Renal cortical epithelial cell (primary cell): ENCODE measurements at regions not wholly inside any gene's neighbourhood (a gene's known extent, or its start where the extent isn't known, plus 50 kb on each side); places are given as distances from the start of the nearest gene placed in this dataset.

Experiments
- DNase-seq: peaks from one replicate; pipeline ENCODE4 v3.0.0-alpha.2; 2011; ENCODE audit warnings: low read depth

DNA sequence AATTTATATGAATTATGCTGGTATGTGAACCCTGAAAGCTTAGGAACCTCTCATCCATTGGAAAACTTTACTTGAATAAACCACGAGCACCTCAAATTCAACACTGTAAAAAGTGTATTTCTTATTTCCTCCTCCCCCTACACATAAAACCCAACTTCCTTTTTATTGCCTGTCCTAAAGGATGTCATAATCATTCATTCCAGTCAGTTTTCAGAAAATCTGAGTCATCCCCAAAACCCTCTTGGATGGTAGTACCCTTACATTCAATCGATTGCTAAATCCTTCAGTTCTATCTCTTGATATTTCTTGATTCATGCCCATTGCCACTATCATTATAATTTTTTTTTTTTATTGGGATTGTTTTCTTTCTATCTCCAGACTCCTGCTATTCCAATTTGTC, 91.1 kb upstream of the ATP8A1 start:
- DNase-seq = no peak

DNA sequence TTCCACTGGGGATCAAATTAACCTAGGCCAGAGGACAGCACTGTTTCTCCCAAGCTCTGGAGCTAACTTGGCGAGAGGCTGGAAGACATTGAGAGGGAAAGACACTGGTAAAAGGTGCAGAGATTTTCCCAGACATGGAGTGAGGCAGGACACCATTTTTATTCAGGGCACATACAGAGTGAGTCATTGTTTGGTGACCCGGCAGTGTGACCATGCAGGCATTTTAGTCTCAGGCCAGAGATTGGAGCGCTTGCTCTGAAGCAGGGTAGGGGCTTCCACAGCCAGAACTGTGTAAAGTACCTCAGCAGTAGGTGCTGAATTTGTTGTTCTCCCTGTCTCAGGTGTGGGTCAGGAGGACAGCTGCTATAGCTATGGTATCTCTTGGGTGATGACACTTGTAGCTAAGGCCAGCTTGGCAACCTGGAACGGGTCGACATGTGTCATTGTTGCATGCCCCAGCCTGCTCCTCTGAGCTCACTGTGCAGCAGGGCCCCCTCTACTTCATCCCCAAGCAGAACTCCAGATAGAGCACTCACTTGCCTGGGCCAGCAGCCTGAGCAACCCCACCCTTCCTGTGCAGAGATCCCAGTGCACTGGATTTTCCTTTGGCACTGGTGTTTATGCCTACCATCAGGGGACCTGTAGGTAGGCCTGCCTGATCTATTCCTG, 79.8 kb upstream of the ATP8A1 start:
- DNase-seq = no peak

DNA sequence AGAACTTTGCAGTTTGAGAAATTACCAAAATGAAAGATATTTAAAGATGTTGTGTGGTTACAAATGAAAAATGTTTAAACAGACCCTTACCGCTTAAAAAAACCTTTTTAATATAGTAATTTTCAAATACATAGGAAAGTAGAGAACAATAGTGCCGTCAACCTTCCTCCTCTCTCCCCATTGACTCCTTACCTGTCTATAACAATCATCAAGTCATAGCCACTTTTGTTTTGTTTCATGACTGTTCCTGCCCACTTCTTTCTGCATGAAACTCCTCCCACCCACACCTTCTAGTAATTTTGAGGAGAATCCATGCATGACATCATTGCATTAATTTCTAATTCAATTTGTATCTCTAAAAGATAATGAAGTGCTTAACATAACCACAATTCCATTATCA, 76.5 kb upstream of the ATP8A1 start:
- DNase-seq = no peak

DNA sequence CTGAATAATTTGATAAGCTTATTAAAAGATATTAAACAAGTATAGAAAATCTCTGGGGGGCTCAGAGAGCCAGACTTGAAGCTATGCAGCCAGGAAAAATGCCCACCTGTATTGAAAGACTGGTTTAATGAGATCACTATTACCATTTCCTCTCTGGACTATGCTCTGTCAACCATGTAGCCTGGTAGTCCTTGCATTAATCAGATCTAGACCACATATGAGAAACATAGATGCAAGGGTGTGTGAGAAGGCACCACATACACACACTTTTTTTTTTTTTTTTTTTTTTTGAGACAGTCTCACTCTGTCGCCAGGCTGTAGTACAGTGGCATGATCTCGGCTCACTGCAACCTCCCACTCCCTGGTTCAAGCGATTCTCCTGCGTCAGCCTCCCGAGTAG, 75.9 kb upstream of the ATP8A1 start:
- DNase-seq = no peak

DNA sequence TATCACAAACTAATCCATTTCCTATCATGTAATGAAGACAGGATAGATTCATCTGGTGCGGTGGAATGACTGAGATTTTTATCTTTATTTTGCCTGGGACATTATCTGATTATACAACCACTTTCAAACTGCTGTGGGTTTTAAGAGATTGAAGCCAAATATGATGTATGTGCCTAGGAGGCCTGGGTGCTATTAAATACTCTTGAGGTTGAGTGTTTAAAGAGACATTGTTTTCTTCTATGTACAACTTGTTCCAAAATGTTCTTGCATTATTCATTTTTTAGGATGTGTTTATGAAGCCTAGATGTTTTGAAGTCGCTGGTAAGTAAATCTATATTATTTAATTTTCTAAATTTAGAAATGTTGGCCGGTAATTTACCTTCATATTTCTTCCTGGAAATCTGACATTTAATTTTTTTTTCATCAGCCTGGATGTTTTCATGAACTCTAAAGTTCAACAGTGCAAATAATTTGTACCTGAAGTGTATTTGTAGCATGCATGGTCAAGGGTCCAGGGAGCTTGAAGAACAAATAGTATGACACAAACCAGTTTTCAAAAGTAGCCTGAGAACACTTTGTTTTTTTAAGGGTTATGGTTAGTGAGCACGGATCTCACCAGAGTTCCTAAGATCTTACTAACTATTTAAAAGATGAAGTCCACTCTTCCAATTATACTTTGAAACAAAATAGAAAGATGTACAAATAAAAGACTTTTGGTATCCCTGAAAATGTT, 72.8 kb upstream of the ATP8A1 start:
- DNase-seq = no peak

DNA sequence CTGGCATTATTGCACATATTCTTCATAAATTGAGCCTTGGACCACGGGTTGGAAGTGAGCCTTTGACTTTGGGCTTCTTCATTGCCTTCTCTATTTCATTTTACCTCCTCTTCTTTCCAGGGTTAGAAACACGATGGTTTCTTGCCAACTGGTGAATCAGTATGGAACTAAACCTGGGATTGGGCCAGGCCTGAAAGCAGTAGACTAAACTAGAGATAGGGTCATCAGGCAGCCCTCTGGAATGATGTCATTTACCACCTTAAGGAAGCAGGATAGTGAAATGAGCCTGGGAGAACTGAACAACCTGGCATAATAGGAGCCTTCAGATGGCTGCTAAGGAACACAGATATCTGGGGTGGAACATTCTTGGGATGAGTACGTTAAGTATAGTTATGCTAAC, 67.5 kb upstream of the ATP8A1 start:
- DNase-seq = no peak

DNA sequence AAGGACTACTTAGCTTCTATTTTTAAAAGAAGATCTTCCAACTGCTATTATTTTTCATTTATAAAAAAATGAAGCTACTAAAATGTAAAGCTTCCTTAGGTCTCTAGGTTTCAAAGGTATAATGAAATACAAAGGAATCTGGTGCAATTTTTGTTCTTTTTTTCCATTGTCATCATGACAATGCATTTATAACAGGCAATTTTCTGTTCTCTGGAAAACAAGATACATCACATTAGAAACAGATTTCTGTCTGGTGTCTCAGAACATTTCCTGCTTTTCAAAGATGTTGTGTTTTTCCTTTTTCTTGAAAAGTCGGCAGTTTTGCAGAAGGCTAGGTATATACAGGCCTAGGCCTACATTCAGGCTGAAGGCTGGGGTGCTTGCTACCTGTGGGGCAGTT, 63.6 kb upstream of the ATP8A1 start:
- DNase-seq = no peak

DNA sequence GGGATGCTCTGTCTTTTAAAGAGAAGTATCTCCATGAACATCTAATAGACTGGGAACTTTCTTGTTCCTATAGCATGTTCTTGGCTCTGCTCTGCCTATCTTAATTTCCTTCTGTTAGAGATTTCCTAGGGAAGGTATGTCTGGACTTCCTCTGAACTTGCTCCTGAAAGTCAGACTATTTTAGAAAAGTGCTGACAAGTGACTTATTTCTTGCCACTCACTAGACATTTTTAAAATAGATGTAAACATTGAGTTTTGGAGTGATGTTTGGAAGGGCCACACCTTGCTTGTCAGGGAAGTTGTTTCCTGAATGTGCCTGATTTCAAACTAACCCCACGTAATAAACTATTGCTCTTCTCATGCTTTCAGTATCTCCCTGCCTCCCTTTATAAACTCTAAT, 62.4 kb upstream of the ATP8A1 start:
- no peak for DNase-seq

DNA sequence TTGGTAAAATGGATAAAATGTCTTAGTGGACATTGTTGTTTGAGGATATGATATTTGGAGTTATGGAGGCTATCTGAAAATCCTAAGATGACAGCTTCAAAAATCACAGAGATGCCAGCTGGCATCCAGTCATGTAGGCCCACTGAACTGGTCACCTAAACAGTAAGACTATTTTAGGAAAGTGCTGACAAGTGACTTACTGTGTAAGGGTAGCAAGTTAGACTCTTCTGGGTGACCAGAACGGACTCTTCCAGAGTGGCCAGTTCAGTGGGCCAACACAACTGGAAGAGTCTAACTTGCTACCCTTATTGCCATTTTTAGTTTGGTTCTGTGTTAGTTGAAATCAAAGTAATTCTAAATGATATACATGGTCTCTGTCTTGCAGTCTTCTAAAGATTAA, 61.4 kb upstream of the ATP8A1 start:
- DNase-seq = no peak

DNA sequence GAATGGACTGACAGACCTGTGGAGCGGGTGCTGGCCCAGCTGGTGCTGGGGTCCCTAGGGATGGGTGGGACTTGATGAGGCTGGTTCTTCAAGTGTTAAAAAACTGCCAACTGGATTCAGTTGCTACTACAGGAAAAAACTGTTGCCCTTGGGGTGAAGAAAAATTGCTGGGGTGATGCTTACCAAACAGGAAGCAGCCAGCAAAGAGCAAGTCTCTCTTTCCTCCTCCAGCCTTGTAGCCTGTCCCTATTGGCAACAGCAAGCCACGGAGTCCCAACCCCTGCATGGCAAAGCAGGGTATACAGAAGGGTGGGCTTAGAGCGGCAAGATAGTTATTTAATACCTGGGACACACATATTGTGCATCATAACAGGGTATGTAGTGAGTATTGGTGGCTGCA, 60.1 kb upstream of the ATP8A1 start:
- DNase-seq = no peak

DNA sequence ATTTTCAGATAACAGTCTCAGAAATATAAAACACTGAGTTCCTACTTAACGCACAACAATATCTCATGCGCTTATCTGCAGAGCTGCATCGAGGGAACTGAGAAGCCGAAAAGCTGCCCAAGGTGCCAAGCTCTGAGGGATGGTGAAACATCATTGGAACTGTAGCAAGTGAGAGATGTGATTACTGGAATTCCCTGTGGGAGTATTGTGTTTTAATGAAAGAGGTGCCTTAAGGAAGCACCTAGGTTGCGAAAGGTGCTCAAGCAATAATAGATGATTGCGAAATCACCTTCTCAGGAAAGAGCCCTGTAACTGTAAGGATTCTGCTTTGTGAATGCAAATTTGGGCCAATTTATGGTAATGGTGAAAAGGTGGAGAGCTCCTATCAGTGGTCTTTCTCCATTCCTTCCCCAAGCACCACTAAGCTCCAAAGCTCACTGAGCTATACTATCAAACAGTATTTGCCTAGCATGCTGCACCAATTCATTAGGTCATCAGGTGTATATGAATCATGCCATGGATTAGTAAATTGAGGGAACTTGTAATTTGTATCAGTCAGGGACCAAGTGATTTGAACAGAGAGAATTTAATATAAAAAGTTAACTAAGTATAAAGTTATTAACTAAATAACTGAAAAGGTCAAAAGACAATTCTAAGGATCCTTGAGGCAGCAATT, 59.0 kb upstream of the ATP8A1 start:
- DNase-seq = peak; percentile 58

DNA sequence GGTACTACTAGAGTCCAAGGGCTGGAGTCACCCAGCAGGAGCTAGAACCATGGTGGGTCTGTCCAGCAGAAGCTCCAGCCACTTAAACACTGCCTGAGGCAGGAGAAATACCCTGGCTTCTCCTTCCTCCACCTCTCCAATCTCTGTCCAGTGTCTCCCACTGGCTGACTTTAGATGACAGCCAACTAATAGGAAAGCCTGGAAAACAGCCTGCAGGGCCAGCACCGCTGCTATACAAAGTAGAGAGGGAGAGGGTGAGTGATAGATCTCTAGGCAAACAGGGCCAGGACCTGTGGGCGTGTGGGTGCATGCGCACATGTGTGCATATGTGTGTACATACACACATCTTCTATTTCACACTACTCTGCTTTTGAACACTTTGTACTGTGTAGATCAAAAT, 56.5 kb upstream of the ATP8A1 start:
- no peak for DNase-seq

DNA sequence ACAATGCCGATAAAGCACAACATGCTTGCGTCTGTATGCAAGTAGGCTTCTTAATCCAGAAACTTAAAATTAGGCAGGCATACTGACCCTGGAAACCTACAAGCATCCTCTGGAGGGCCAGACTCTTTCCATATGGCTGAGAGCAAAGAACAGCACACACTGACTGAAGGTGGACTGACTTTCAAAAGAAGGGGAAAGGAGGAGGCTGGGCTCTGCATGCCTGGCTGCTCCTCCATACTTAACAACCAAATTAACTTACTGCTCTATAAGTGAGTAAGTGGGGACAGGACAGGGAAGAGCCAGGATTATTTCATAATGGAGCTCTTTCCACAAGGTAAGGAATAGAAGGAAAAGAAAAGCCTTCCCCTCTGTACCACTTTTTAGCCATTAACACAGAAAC, 55.9 kb upstream of the ATP8A1 start:
- no peak for DNase-seq

DNA sequence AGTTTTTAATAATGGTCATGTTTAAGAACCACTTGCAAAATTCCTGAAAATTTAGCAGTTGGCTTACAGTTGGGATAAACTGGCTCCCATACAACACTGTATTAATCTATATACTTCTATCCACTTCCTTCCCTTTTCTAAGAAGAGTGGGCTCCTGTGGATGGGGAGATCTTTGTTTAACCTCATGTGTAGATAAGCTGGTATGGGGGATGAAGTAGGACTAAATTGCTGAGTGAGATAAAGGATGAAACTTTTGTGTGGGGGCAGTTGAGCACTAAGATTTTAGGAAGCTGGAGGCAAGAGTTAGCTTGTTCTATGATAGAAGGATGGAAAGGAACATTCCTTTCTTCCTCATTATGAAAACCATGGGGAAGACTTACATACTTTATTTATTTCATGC, 54.6 kb upstream of the ATP8A1 start:
- no peak for DNase-seq

DNA sequence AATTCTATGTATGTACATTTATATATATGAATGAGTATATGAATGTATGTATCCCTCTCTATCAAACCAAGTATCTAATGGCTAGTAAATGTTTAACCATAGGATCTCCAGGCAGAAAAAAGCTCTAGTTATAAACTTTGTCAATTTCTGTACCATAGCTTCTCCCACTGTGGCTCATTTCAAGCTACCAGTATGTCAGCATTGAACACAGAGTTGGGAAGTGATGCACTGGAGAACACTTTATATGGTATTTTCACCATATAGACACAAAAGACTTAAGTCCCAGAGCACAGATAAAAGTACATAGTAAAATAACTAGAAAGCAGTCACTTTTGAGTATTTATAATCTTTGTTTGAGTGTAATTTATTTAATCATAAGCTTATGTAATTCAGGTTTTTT, 53.9 kb upstream of the ATP8A1 start:
- DNase-seq = no peak

DNA sequence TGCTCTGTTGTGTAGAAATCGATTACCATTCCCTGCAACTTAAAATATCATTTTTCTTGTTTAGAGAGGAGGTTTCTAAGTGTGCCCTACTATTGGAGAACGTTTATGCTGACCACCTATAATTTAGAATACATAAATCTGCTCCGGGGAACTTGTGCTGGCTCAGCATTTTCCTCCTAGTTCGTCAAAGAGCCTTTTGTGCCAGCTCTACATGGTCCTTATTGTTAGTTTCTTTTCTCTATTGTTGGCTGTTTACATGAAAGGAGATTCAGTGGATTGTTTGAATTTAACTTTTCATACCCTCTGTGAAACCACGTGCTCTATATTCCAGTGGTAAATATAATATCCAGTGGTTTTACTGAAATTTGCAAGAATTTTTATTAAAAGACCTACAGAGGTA, 53.4 kb upstream of the ATP8A1 start:
- DNase-seq = no peak

DNA sequence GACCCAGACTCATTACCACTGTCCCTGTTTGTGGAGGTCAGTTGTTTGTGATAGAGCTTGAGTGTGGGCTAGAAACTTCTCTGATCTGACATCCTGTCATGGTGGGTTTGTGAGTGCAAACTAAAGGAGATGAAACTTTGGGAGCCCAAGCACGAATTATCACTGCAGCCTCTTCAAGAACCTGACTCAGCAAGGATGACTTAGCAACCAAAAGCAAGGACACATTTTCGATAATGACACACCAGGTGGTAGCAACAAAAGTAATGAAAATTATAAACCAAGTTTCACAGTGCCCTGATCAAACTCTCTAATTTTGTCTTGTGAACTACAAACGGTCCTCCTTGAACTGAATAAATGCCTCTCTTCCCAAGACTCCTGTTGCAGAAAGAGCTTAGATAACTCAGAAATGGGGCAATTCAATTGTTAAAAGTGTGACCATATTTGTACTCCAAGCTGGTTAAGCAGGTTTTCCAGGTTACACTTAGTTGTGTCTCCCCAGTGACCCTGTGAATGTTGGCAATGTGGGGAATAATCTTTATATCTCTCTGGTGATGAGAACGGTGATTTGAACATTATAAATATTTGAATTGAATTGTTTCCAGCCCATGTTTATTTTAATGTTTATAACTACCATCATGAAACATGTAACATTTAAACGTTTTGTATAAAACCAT, 52.6 kb upstream of the ATP8A1 start:
- DNase-seq = no peak

DNA sequence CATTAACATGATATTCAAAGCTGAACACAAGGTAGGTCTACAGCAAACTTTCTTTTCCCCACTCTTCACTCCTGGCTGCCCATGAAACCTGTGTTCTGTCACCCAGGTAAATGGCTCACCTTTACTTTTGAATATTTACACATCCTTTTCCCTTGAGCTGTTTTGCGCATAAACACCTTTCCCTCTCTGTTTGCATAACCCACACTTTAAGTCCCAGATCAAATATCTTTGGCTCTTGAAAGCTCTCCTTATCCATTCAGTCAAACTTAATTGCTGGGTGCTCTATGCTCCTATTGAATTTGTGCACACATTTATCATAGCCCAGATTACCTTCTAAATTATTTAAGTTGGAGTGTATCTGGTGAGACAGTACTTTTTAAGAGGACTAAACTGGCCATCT, 51.7 kb upstream of the ATP8A1 start:
- no peak for DNase-seq
